ENCODE measurements at regions not wholly inside any gene's neighbourhood (a gene's known extent, or its start where the extent isn't known, plus 50 kb on each side); places are given as distances from the start of the nearest gene placed in this dataset.

- WGBS (ENCODE audit: insufficient coverage, low coverage, low lambda C conversion rate, missing lambda C conversion rate), result 33% methylated on average over 4 of the region's 4 CpGs
- no peaks in the 10 kb centered on the region for H3K36me3 ChIP-seq
- H3K27ac ChIP-seq, result no peak overlapping the region
- H3K27me3 ChIP-seq, result no peaks in the 10 kb centered on the region
- H3K4me1 ChIP-seq, result no peaks in the 10 kb centered on the region
- TF ChIP-seq CTCF (IDR thresholded peaks at IDR 0.05), result no peak
- no peak for TF ChIP-seq POLR2A (IDR thresholded peaks at IDR 0.05)
- DNase-seq, result no peak
- H3K4me3 ChIP-seq, result no peak overlapping the region
- intact Hi-C loops (cut with DNase I), result no loop called here
- ATAC-seq, result no peak
- H3K9me3 ChIP-seq, result no peaks in the 10 kb centered on the region
These were observed 1561.9 kb downstream of the MRPL39 start for GRCh38 chr21:24045373-24045772.

GRCh38 chr21:24042687-24043086, 1564.6 kb downstream of the MRPL39 start:
- no peak for DNase-seq
- ATAC-seq, result no peak
- intact Hi-C loops (cut with DNase I), result no loop called here
- H3K4me3 ChIP-seq, result no peak overlapping the region
- no peaks in the 10 kb centered on the region for H3K9me3 ChIP-seq
- no peaks in the 10 kb centered on the region for H3K36me3 ChIP-seq
- no peaks in the 10 kb centered on the region for H3K4me1 ChIP-seq
- TF ChIP-seq CTCF (IDR thresholded peaks at IDR 0.05) (no peak), POLR2A (IDR thresholded peaks at IDR 0.05) (no peak)
- no peak overlapping the region for H3K27ac ChIP-seq
- 65% methylated on average over 1 of the region's 1 CpG for WGBS (ENCODE audit: insufficient coverage, low coverage, low lambda C conversion rate, missing lambda C conversion rate)
- H3K27me3 ChIP-seq, result no peaks in the 10 kb centered on the region

GRCh38 chr21:24032709-24033232, 1574.5 kb downstream of the MRPL39 start:
- 35% methylated on average over 2 of the region's 2 CpGs for WGBS (ENCODE audit: insufficient coverage, low coverage, low lambda C conversion rate, missing lambda C conversion rate)
- H3K4me1 ChIP-seq, result no peaks in the 10 kb centered on the region
- ATAC-seq (no peak), DNase-seq (no peak)
- no peaks in the 10 kb centered on the region for H3K27me3 ChIP-seq
- no peak overlapping the region for H3K27ac ChIP-seq
- peaks cover 0 to 4% (median 0%) of the 10 kb centered on the region in 4 donors for H3K9me3 ChIP-seq
- intact Hi-C loops (cut with DNase I), result no loop called here
- TF ChIP-seq POLR2A (IDR thresholded peaks at IDR 0.05) (no peak), CTCF (IDR thresholded peaks at IDR 0.05) (no peak)
- no peaks in the 10 kb centered on the region for H3K36me3 ChIP-seq
- H3K4me3 ChIP-seq, result no peak overlapping the region

GRCh38 chr21:24027396-24027795, 1579.9 kb downstream of the MRPL39 start:
- ATAC-seq (no peak), DNase-seq (no peak)
- no peaks in the 10 kb centered on the region for H3K36me3 ChIP-seq
- no peaks in the 10 kb centered on the region for H3K27me3 ChIP-seq
- H3K4me1 ChIP-seq, result no peaks in the 10 kb centered on the region
- intact Hi-C loops (cut with DNase I), result no loop called here
- 41% methylated on average over 4 of the region's 4 CpGs for WGBS (ENCODE audit: insufficient coverage, low coverage, low lambda C conversion rate, missing lambda C conversion rate)
- no peak for TF ChIP-seq CTCF (IDR thresholded peaks at IDR 0.05)
- TF ChIP-seq POLR2A (IDR thresholded peaks at IDR 0.05), result no peak
- H3K27ac ChIP-seq, result no peak overlapping the region
- H3K9me3 ChIP-seq, result no peaks in the 10 kb centered on the region
- no peak overlapping the region for H3K4me3 ChIP-seq

GRCh38 chr21:24025101-24025500, 1582.2 kb downstream of the MRPL39 start:
- H3K27ac ChIP-seq, result no peak overlapping the region
- intact Hi-C loops (cut with DNase I), result no loop called here
- DNase-seq (no peak), ATAC-seq (no peak)
- no peaks in the 10 kb centered on the region for H3K36me3 ChIP-seq
- H3K4me3 ChIP-seq, result no peak overlapping the region
- no peaks in the 10 kb centered on the region for H3K4me1 ChIP-seq
- TF ChIP-seq CTCF (IDR thresholded peaks at IDR 0.05) (no peak), POLR2A (IDR thresholded peaks at IDR 0.05) (no peak)
- H3K9me3 ChIP-seq, result no peaks in the 10 kb centered on the region
- no peaks in the 10 kb centered on the region for H3K27me3 ChIP-seq
- 9% methylated on average over 3 of the region's 3 CpGs for WGBS (ENCODE audit: insufficient coverage, low coverage, low lambda C conversion rate, missing lambda C conversion rate)
